H9 (cell line): ENCODE measurements at regions not wholly inside any gene's neighbourhood (a gene's known extent, or its start where the extent isn't known, plus 50 kb on each side); places are given as distances from the start of the nearest gene placed in this dataset.

Experiments
- DNase-seq: peaks from one replicate; pipeline ENCODE4 v3.0.0-alpha.2; 2017
- H2AFZ ChIP-seq: one replicate; pipeline ENCODE4 v1.6.1; 2013; ENCODE audit warnings: mild to moderate bottlenecking, low read length, control low read depth, moderate library complexity
- H2AK5ac ChIP-seq: 2 replicates; pipeline ENCODE4 v1.6.1; 2013; ENCODE audit warnings: low read length, control low read depth, mixed read lengths; ENCODE audit not compliant: insufficient read length
- H2BK120ac ChIP-seq: one replicate; pipeline ENCODE4 v1.6.1; 2013; ENCODE audit warnings: low read depth, mild to moderate bottlenecking, low read length, control low read depth, inconsistent platforms; ENCODE audit not compliant: poor library complexity, severe bottlenecking
- H2BK12ac ChIP-seq: 2 replicates; pipeline ENCODE4 v1.6.1; 2013; ENCODE audit warnings: low read length, control low read depth, mixed read lengths, low read depth; ENCODE audit not compliant: insufficient read length
- H2BK15ac ChIP-seq: 2 replicates; pipeline ENCODE4 v1.6.1; 2013; ENCODE audit warnings: low read depth, low read length, control low read depth
- H2BK20ac ChIP-seq: one replicate; pipeline ENCODE4 v1.6.1; 2013; ENCODE audit warnings: low read depth, mild to moderate bottlenecking, low read length, control low read depth, inconsistent platforms; ENCODE audit not compliant: poor library complexity, severe bottlenecking
- H2BK5ac ChIP-seq: 2 replicates; pipeline ENCODE4 v1.6.1; 2013; ENCODE audit warnings: low read length, control low read depth, mixed read lengths; ENCODE audit not compliant: insufficient read length
- H3K14ac ChIP-seq: 2 replicates; pipeline ENCODE4 v1.6.1; 2013; ENCODE audit warnings: low read length, control low read depth; ENCODE audit not compliant: insufficient read depth
- H3K18ac ChIP-seq: 2 replicates; pipeline ENCODE4 v1.6.1; 2013; ENCODE audit warnings: low read depth, mild to moderate bottlenecking, mixed read lengths, low read length, control low read depth; ENCODE audit not compliant: insufficient read length
- H3K23ac ChIP-seq: 2 replicates; pipeline ENCODE4 v1.6.1; 2013; ENCODE audit warnings: low read length, control low read depth, mixed read lengths, low read depth; ENCODE audit not compliant: insufficient read length
- H3K23me2 ChIP-seq: 2 replicates; pipeline ENCODE4 v1.6.1; 2013; ENCODE audit warnings: low read depth, mild to moderate bottlenecking, mixed read lengths, low read length, control low read depth; ENCODE audit not compliant: insufficient read length, poor library complexity, severe bottlenecking
- H3K27ac ChIP-seq: 2 replicates; pipeline ENCODE4 v1.5.1; 2013; ENCODE audit warnings: low read length, control low read depth, mixed read lengths, low read depth; ENCODE audit not compliant: insufficient read length
- H3K27me3 ChIP-seq: 2 replicates; pipeline ENCODE4 v1.6.1; 2013; ENCODE audit warnings: low read length, control low read depth, inconsistent platforms; ENCODE audit not compliant: insufficient read depth
- H3K4ac ChIP-seq: 2 replicates; pipeline ENCODE4 v1.6.1; 2013; ENCODE audit warnings: low read depth, mild to moderate bottlenecking, control low read depth, inconsistent platforms, low read length, moderate library complexity
- H3K4me1 ChIP-seq: 2 replicates; pipeline ENCODE4 v1.6.1; 2013; ENCODE audit warnings: low read length, control low read depth, inconsistent platforms; ENCODE audit not compliant: insufficient read depth
- H3K4me2 ChIP-seq: 2 replicates; pipeline ENCODE4 v1.6.1; 2013; ENCODE audit warnings: low read length, control low read depth, mixed read lengths; ENCODE audit not compliant: insufficient read length, insufficient read depth
- H3K56ac ChIP-seq: 2 replicates; pipeline ENCODE4 v1.6.1; 2013; ENCODE audit warnings: low read depth, mild to moderate bottlenecking, mixed read lengths, low read length, control low read depth; ENCODE audit not compliant: insufficient read length
- H3K79me1 ChIP-seq: 2 replicates; pipeline ENCODE4 v1.6.1; 2013; ENCODE audit warnings: low read depth, mild to moderate bottlenecking, moderate library complexity, low read length, control low read depth, inconsistent platforms; ENCODE audit not compliant: insufficient read depth, poor library complexity, severe bottlenecking
- H3K79me2 ChIP-seq: 2 replicates; pipeline ENCODE4 v1.6.1; 2013; ENCODE audit warnings: low read length, control low read depth, inconsistent platforms; ENCODE audit not compliant: insufficient read depth
- H3K9ac ChIP-seq: 2 replicates; pipeline ENCODE4 v1.6.1; 2013; ENCODE audit warnings: low read length, control low read depth, mixed read lengths; ENCODE audit not compliant: insufficient read length; ENCODE audit errors: extremely low read depth
- H3K9me3 ChIP-seq: one replicate; pipeline ENCODE4 v1.6.1; 2013; ENCODE audit warnings: low read depth, low read length, inconsistent platforms; ENCODE audit not compliant: control insufficient read depth
- H3T11ph ChIP-seq: one replicate; pipeline ENCODE4 v1.6.1; 2013; ENCODE audit warnings: mild to moderate bottlenecking, low read length, control low read depth, inconsistent platforms
- H4K20me1 ChIP-seq: one replicate; pipeline ENCODE4 v1.6.1; 2013; ENCODE audit not compliant: control insufficient read depth, insufficient read length, insufficient read depth
- H4K5ac ChIP-seq: 2 replicates; pipeline ENCODE4 v1.6.1; 2013; ENCODE audit warnings: low read depth, mild to moderate bottlenecking, mixed read lengths, low read length, control low read depth; ENCODE audit not compliant: insufficient read length
- H4K8ac ChIP-seq: replicated peaks from 2 replicates; pipeline ENCODE4 v1.6.1; 2013; ENCODE audit warnings: low read length, control low read depth, mixed read lengths, low read depth; ENCODE audit not compliant: insufficient read length
- H4K91ac ChIP-seq: 2 replicates; pipeline ENCODE4 v1.6.1; 2013; ENCODE audit warnings: low read depth, mild to moderate bottlenecking, moderate library complexity, mixed read lengths, low read length, control low read depth; ENCODE audit not compliant: insufficient read length
- H3K27ac Mint-ChIP-seq, 3 experiments: 2 replicates in 2 of 3; 3 replicates in 1 of 3; pipeline ENCODE4 v1.8.0; 2020 to 2021; ENCODE audit warnings: mixed read lengths in 3 of 3, mild to moderate bottlenecking in 1 of 3, moderate library complexity in 1 of 3
- H3K27me3 Mint-ChIP-seq: 2 replicates; pipeline ENCODE4 v1.8.0; 2021; ENCODE audit warnings: low read depth, mild to moderate bottlenecking, moderate library complexity, mixed read lengths
- H3K36me3 Mint-ChIP-seq, 3 experiments: 2 replicates in 2 of 3; 3 replicates in 1 of 3; pipeline ENCODE4 v1.8.0; 2020 to 2021; ENCODE audit warnings: low read depth in 3 of 3, mixed read lengths in 3 of 3; ENCODE audit not compliant: insufficient read depth in 1 of 3
- H3K4me1 Mint-ChIP-seq, 2 experiments: 2 replicates each; pipeline ENCODE4 v1.8.0; 2020; ENCODE audit warnings: mixed read lengths in 2 of 2
- H3K4me3 Mint-ChIP-seq, 2 experiments: 2 replicates in 1 of 2; 3 replicates in 1 of 2; pipeline ENCODE4 v1.8.0; 2020 to 2021; ENCODE audit warnings: mild to moderate bottlenecking in 2 of 2, mixed read lengths in 2 of 2, moderate library complexity in 1 of 2
- H3K9me3 Mint-ChIP-seq, 2 experiments: 2 replicates in 1 of 2; 3 replicates in 1 of 2; pipeline ENCODE4 v1.8.0; 2020; ENCODE audit warnings: mild to moderate bottlenecking in 2 of 2, mixed read lengths in 2 of 2, moderate library complexity in 1 of 2
- CTCF ChIP-seq: fragments of 200-600 bp; sonication (generic); conservative IDR thresholded peaks from 3 replicates; pipeline ENCODE4 v1.8.0; 2021; ENCODE audit warnings: antibody characterized with exemption, mild to moderate bottlenecking
- WGBS: extraction: QIAGEN DNeasy Blood & Tissue Kit; methylation state at CpG from one replicate; pipeline ENCODE4 v1.1.7; 2013; ENCODE audit warnings: missing lambda C conversion rate, low lambda C conversion rate, mixed read lengths; ENCODE audit not compliant: insufficient read length; ENCODE audit errors: extremely low coverage; 5-methylcytosine and 5-hydroxymethylcytosine counted together

DNA sequence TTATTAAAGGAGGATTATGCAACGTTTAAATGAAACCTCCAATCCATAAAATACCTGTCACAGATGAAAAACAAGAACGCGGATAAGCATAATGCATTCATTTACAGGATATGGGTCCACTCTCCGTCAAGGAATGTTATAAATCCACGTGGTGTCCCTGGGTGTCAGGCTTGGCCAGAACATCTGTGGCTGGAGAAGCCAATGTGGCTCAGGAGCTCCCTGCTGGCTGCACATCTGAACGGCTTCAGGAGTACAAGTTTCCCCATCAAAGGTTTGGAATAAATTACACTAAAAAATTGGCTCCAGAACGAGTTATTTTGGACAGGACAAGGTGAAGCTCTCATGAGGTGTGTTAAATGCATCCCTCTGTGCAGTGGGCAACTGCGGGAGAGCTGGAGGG is 87.8 kb upstream of the LEF1 start:
- H3K4ac ChIP-seq = no peak overlapping the region
- H3K27ac ChIP-seq = no peak overlapping the region
- H3K56ac ChIP-seq = no peak overlapping the region
- H3K9ac ChIP-seq = no peak overlapping the region
- no peaks in the 10 kb centered on the region for H3K23me2 ChIP-seq
- Mint-ChIP-seq H3K36me3 (no peaks in the 10 kb centered on the region), H3K27me3 (peaks cover 7% of the 10 kb centered on the region), H3K4me3 (no peak overlapping the region), H3K9me3 (no peaks in the 10 kb centered on the region), H3K4me1 (no peaks in the 10 kb centered on the region), H3K27ac (no peak overlapping the region)
- H2BK12ac ChIP-seq = no peak overlapping the region
- no peak overlapping the region for H2AK5ac ChIP-seq
- no peaks in the 10 kb centered on the region for H3K9me3 ChIP-seq
- no peak overlapping the region for H3K4me2 ChIP-seq
- no peaks in the 10 kb centered on the region for H3K4me1 ChIP-seq
- no peak overlapping the region for H3K14ac ChIP-seq
- H2BK20ac ChIP-seq = no peak overlapping the region
- no CpG with 5 or more reads among the region's 8 CpGs for WGBS
- H4K5ac ChIP-seq = no peak overlapping the region
- no peak overlapping the region for H4K8ac ChIP-seq
- no peak overlapping the region for H2BK15ac ChIP-seq
- no peak overlapping the region for H3K18ac ChIP-seq
- H2BK120ac ChIP-seq = no peak overlapping the region
- H4K91ac ChIP-seq = no peak overlapping the region
- no peaks in the 10 kb centered on the region for H3K27me3 ChIP-seq
- no peak overlapping the region for H2BK5ac ChIP-seq
- no peak for DNase-seq
- no peaks in the 10 kb centered on the region for H3K79me2 ChIP-seq
- H2AFZ ChIP-seq = no peak overlapping the region
- H3K79me1 ChIP-seq = no peaks in the 10 kb centered on the region
- no peak overlapping the region for H3K23ac ChIP-seq
- H4K20me1 ChIP-seq = no peaks in the 10 kb centered on the region
- no peak for TF ChIP-seq CTCF
- no peak overlapping the region for H3T11ph ChIP-seq
